ENCODE measurements at regions not wholly inside any gene's neighbourhood (a gene's known extent, or its start where the extent isn't known, plus 50 kb on each side); places are given as distances from the start of the nearest gene placed in this dataset.

DNA sequence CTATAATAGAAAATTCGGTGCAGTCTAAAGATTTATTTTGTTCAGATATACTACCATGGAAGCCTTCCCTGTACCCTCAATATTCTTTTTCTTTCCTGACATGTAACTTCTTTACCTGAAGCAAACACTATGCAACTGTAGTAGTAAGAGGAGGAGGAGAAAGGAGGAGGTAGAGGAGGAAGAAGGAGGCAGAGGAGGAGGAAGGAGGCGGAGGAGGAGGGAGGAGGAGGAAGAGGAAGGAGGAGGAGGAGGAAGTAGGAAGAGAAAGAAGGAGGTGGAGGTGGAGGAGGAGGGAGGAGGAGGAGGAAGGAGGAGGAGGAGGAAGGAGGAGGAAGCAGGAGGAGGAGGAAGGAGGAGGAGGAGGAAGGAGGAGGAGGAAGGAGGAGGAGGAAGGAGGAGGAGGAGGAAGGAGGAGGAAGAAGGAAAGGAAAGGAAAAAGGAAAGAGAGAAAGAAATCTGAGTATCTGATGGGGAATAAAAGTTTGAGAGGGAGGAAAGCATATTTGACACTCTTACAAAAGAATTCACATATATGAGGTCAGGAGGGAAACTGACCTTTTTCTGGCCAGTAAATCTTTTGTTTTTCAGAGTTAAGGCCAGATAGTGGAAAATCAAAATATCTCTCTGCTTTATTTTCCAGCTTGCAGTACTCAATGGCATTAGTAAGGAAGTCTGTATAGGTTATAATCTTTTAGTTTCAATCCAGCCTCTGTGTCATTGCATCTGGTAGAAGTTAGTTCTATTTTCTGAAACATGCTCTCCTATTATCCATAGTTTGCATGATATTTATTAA lies 114.5 kb upstream of the LPAR1 start:
- in situ Hi-C loops (cut with HindIII; ENCODE audit: low pct_unique_long_range_greater_than_20kb, low sequenced_read_pairs) = no loop called here

GRCh38 chr9:111151537-111151936 lies 113.3 kb upstream of the LPAR1 start:
- TF ChIP-seq JUND (IDR thresholded peaks at IDR 0.05; ENCODE audit: low read depth) = no peak
- DNase-seq (ENCODE audit: low read depth in 1 of 2, low spot score in 1 of 2) = peak in 1 of 2 experiments; percentile 31
- in situ Hi-C loops (cut with HindIII; ENCODE audit: low pct_unique_long_range_greater_than_20kb, low sequenced_read_pairs) = no loop called here

More for the DNA sequence above, 114.5 kb upstream of the LPAR1 start:
- TF ChIP-seq JUND (IDR thresholded peaks at IDR 0.05; ENCODE audit: low read depth) = no peak
- DNase-seq (ENCODE audit: low read depth in 1 of 2, low spot score in 1 of 2) = peak in 1 of 2 experiments; percentile 33

DNA sequence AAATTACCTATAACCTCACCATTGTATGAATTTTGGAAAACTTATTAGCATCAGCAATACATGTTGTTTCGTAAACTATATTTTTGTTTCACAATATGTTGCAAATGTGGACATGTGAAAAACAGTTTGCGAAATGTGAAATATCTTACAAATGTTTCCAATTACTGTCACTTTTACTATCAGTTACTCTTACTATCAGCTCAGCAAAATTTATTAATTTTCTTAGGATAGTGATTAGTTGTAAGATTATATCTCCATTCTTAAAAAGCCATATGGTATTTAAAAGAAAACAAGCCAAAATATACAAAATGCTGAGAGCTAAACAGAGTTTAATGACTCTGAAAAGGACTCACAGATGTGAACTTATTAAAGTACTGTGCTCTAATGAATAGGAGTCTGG lies 111.9 kb upstream of the LPAR1 start:
- TF ChIP-seq JUND (IDR thresholded peaks at IDR 0.05; ENCODE audit: low read depth) = no peak
- in situ Hi-C loops (cut with HindIII; ENCODE audit: low pct_unique_long_range_greater_than_20kb, low sequenced_read_pairs) = no loop called here
- no peak for DNase-seq (ENCODE audit: low read depth in 1 of 2, low spot score in 1 of 2)

DNA sequence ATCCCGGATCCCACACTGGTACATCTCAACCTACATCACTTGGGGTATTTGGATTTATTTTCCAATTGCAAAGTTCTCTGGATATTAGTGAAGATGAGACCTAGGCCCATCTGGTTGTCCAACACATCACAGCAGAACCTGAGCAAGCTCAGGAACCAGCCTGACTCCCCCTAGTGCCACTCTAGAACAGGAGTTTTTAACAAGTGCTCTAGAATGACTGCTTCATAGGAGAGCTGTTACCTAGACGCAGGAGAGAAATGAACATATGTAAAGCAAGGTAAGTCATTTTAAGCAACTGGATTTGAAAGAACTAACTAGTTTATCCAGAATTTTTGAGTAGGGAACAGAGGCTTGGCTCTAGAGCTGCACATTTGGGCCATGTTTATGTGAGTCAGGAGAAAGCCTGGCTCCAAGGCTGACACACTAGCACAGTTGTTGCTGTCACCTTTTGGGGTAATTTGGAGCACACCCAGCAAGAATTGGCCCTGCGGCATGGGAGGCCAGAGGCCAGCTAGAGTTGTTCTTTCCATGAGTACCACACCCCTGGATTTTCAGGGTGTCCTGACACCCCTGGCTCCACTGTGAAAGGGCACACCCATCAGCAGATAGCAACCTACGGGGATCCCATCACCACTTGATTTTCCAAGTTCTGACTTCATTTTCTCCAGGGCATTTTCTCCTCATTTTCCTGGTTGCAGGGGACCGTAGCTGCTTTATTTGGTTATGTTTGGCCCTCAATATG lies 110.9 kb upstream of the LPAR1 start:
- no peak for TF ChIP-seq JUND (IDR thresholded peaks at IDR 0.05; ENCODE audit: low read depth)
- in situ Hi-C loops (cut with HindIII; ENCODE audit: low pct_unique_long_range_greater_than_20kb, low sequenced_read_pairs) = no loop called here

GRCh38 chr9:111148052-111149017 lies 110.1 kb upstream of the LPAR1 start:
- no peak for TF ChIP-seq JUND (IDR thresholded peaks at IDR 0.05; ENCODE audit: low read depth)
- DNase-seq (ENCODE audit: low read depth in 1 of 2, low spot score in 1 of 2) = no peak
- in situ Hi-C loops (cut with HindIII; ENCODE audit: low pct_unique_long_range_greater_than_20kb, low sequenced_read_pairs) = no loop called here

More for the DNA sequence above, 110.9 kb upstream of the LPAR1 start:
- DNase-seq (ENCODE audit: low read depth in 1 of 2, low spot score in 1 of 2) = peak in 1 of 2 experiments; percentile 63

- DNase-seq (ENCODE audit: low read depth in 1 of 2, low spot score in 1 of 2) = no peak
- in situ Hi-C loops (cut with HindIII; ENCODE audit: low pct_unique_long_range_greater_than_20kb, low sequenced_read_pairs) = no loop called here
Measured at GRCh38 chr9:111147041-111147440, 108.8 kb upstream of the LPAR1 start.

GRCh38 chr9:111144741-111145140 lies 106.5 kb upstream of the LPAR1 start:
- in situ Hi-C loops (cut with HindIII; ENCODE audit: low pct_unique_long_range_greater_than_20kb, low sequenced_read_pairs) = no loop called here
- no peak for TF ChIP-seq JUND (IDR thresholded peaks at IDR 0.05; ENCODE audit: low read depth)
- no peak for DNase-seq (ENCODE audit: low read depth in 1 of 2, low spot score in 1 of 2)

More at GRCh38 chr9:111147041-111147440, 108.8 kb upstream of the LPAR1 start:
- TF ChIP-seq JUND (IDR thresholded peaks at IDR 0.05; ENCODE audit: low read depth) = no peak

GRCh38 chr9:111136180-111136579 lies 97.9 kb upstream of the LPAR1 start:
- no peak for TF ChIP-seq JUND (IDR thresholded peaks at IDR 0.05; ENCODE audit: low read depth)
- no peak for DNase-seq (ENCODE audit: low read depth in 1 of 2, low spot score in 1 of 2)
- in situ Hi-C loops (cut with HindIII; ENCODE audit: low pct_unique_long_range_greater_than_20kb, low sequenced_read_pairs) = no loop called here

- in situ Hi-C loops (cut with HindIII; ENCODE audit: low pct_unique_long_range_greater_than_20kb, low sequenced_read_pairs) = no loop called here
- no peak for DNase-seq (ENCODE audit: low read depth in 1 of 2, low spot score in 1 of 2)
- TF ChIP-seq JUND (IDR thresholded peaks at IDR 0.05; ENCODE audit: low read depth) = no peak
Measured at GRCh38 chr9:111131211-111131610, 92.9 kb upstream of the LPAR1 start.

- no peak for TF ChIP-seq JUND (IDR thresholded peaks at IDR 0.05; ENCODE audit: low read depth)
- no peak for DNase-seq (ENCODE audit: low read depth in 1 of 2, low spot score in 1 of 2)
- in situ Hi-C loops (cut with HindIII; ENCODE audit: low pct_unique_long_range_greater_than_20kb, low sequenced_read_pairs) = no loop called here
Measured at GRCh38 chr9:111120526-111120925, 82.3 kb upstream of the LPAR1 start.

GRCh38 chr9:111118256-111118948 lies 80.1 kb upstream of the LPAR1 start:
- TF ChIP-seq JUND (IDR thresholded peaks at IDR 0.05; ENCODE audit: low read depth) = no peak
- in situ Hi-C loops (cut with HindIII; ENCODE audit: low pct_unique_long_range_greater_than_20kb, low sequenced_read_pairs) = no loop called here
- DNase-seq (ENCODE audit: low read depth in 1 of 2, low spot score in 1 of 2) = no peak

- no peak for TF ChIP-seq JUND (IDR thresholded peaks at IDR 0.05; ENCODE audit: low read depth)
- no peak for DNase-seq (ENCODE audit: low read depth in 1 of 2, low spot score in 1 of 2)
- in situ Hi-C loops (cut with HindIII; ENCODE audit: low pct_unique_long_range_greater_than_20kb, low sequenced_read_pairs) = no loop called here
Measured at GRCh38 chr9:111114486-111114885, 76.2 kb upstream of the LPAR1 start.
